Endothelial cell of umbilical vein (primary cell): ENCODE measurements at regions not wholly inside any gene's neighbourhood (a gene's known extent, or its start where the extent isn't known, plus 50 kb on each side); places are given as distances from the start of the nearest gene placed in this dataset.

Source experiments
- BruUV-seq: library from RNA; stranded (reverse); fragments of 400-500 nt; replicated peaks from 2 replicates; lab custom pipeline; 2021; lab: Mats Ljungman, UMichigan
- CTCF ChIA-PET: fragments of 300-600, 350-600 bp; sonication (Branson Sonifier 250); formaldehyde crosslinking; loops from one replicate; lab custom pipeline; 2021; ENCODE audit warnings: antibody characterized with exemption, inconsistent platforms; lab: Charles Lee
- POLR2A ChIA-PET: fragments of 300-600, 350-600 bp; sonication (Branson Sonifier 250); formaldehyde crosslinking; loops from one replicate; lab custom pipeline; 2021; ENCODE audit warnings: antibody characterized with exemption, inconsistent platforms; lab: Charles Lee
- DNase-seq: peaks from one replicate; pipeline ENCODE4 v3.0.0-alpha.2; 2011; ENCODE audit warnings: low read depth, low spot score
- FAIRE-seq: peaks from 2 replicates; lab custom pipeline; 2011; peaks lifted over from hg19 to GRCh38; lab: Jason Lieb, UNC
- H2AFZ ChIP-seq: 2 replicates; pipeline ENCODE4 v1.6.0; 2012; ENCODE audit warnings: low read depth, low read length, control low read depth, inconsistent platforms
- H3K27ac ChIP-seq: 2 replicates; pipeline ENCODE4 v1.5.1; 2011; ENCODE audit warnings: low read depth, mild to moderate bottlenecking, control low read depth, low read length, moderate library complexity; ENCODE audit not compliant: insufficient read depth
- H3K27me3 ChIP-seq, 2 experiments: 2 replicates each; pipeline versions ENCODE4 v1.6.0 to v1.6.1; 2011; ENCODE audit warnings: low read length in 2 of 2, mixed read lengths in 1 of 2; ENCODE audit not compliant: control insufficient read depth in 2 of 2, insufficient read depth in 2 of 2
- H3K36me3 ChIP-seq, 2 experiments: 2 replicates in 1 of 2; 3 replicates in 1 of 2; pipeline ENCODE4 v1.5.1; 2011; ENCODE audit warnings: low read length in 2 of 2, mild to moderate bottlenecking in 1 of 2, moderate library complexity in 1 of 2; ENCODE audit not compliant: control insufficient read depth in 2 of 2, insufficient read depth in 2 of 2; ENCODE audit errors: extremely low read depth in 1 of 2
- H3K4me1 ChIP-seq: 3 replicates; pipeline ENCODE4 v1.5.1; 2011; ENCODE audit warnings: mild to moderate bottlenecking, low read length; ENCODE audit not compliant: control insufficient read depth, insufficient read depth; ENCODE audit errors: extremely low read depth
- H3K4me2 ChIP-seq: 2 replicates; pipeline ENCODE4 v1.6.1; 2011; ENCODE audit warnings: low read length, control low read depth, mixed read lengths; ENCODE audit not compliant: insufficient read depth
- H3K4me3 ChIP-seq, 3 experiments: fragments of 200-600 bp in 1 of 3; sonication (generic), shearing (Covaris generic) in 1 of 3; replicated peaks in 1 of 3; 2 replicates each; pipeline ENCODE4 v1.5.1; 2011 to 2016; ENCODE audit warnings: control low read depth in 3 of 3, low read length in 3 of 3, mild to moderate bottlenecking in 2 of 3, inconsistent platforms in 1 of 3, low read depth in 1 of 3, moderate library complexity in 1 of 3; ENCODE audit not compliant: insufficient read depth in 1 of 3
- H3K79me2 ChIP-seq: 2 replicates; pipeline ENCODE4 v1.6.0; 2012; ENCODE audit warnings: low read length, inconsistent platforms; ENCODE audit not compliant: control insufficient read depth, insufficient read depth
- H3K9ac ChIP-seq: replicated peaks from 2 replicates; pipeline ENCODE3; 2011; ENCODE audit warnings: low read length, control low read depth; ENCODE audit not compliant: insufficient read depth; ENCODE audit errors: extremely low read depth
- H3K9me1 ChIP-seq: replicated peaks from 3 replicates; pipeline ENCODE4 v1.6.0; 2011; ENCODE audit warnings: mild to moderate bottlenecking, low read length; ENCODE audit not compliant: control insufficient read depth, insufficient read depth; ENCODE audit errors: extremely low read depth
- H3K9me3 ChIP-seq: replicated peaks from 2 replicates; pipeline ENCODE4 v1.5.1; 2012; ENCODE audit warnings: low read length, inconsistent platforms; ENCODE audit not compliant: control insufficient read depth, insufficient read depth
- H4K20me1 ChIP-seq: replicated peaks from 2 replicates; pipeline ENCODE3; 2011; ENCODE audit warnings: mild to moderate bottlenecking, low read length; ENCODE audit not compliant: control insufficient read depth, insufficient read depth; ENCODE audit errors: extremely low read depth
- EZH2 ChIP-seq: IDR thresholded peaks from 2 replicates; pipeline ENCODE4 v1.6.1; 2012; ENCODE audit warnings: borderline replicate concordance, low read depth, mild to moderate bottlenecking, moderate library complexity, low read length, inconsistent platforms; ENCODE audit not compliant: severe bottlenecking
- FOS ChIP-seq: IDR thresholded peaks from 2 replicates; pipeline ENCODE4 v1.6.1; 2011; ENCODE audit warnings: mild to moderate bottlenecking, low read length, moderate library complexity, borderline replicate concordance; ENCODE audit not compliant: insufficient read depth
- GATA2 ChIP-seq: IDR thresholded peaks from 2 replicates; pipeline ENCODE4 v1.7.0; 2011; ENCODE audit warnings: low read depth, mild to moderate bottlenecking, moderate library complexity, mixed read lengths, low read length; ENCODE audit not compliant: insufficient read length, insufficient read depth
- JUN ChIP-seq: IDR thresholded peaks from 2 replicates; pipeline ENCODE4 v1.6.1; 2011; ENCODE audit warnings: borderline replicate concordance, low read depth; ENCODE audit not compliant: insufficient read length, insufficient read depth
- MYC ChIP-seq: IDR thresholded peaks from one replicate; pipeline ENCODE4 v1.6.1; 2011; ENCODE audit warnings: mild to moderate bottlenecking, low read depth, low read length
- POLR2A ChIP-seq: IDR thresholded peaks from 2 replicates; pipeline ENCODE4 v1.6.1; 2012; ENCODE audit warnings: low read depth, mild to moderate bottlenecking, control low read depth, low read length
- POLR2AphosphoS5 ChIP-seq: IDR thresholded peaks from 2 replicates; pipeline ENCODE4 v1.6.1; 2012; ENCODE audit warnings: low read depth, mild to moderate bottlenecking, control low read depth, low read length, moderate library complexity; ENCODE audit not compliant: insufficient read depth
- dilution Hi-C: fragments of 300-500 bp; cut with MboI; formaldehyde crosslinking; loops from one replicate; pipeline ENCODE4 v1.15.0; 2019; ENCODE audit warnings: low sequenced_read_pairs; ENCODE audit not compliant: extremely low pct_ligation_motif_present
- intact Hi-C: fragments of 100-400 bp; cut with micrococcal nuclease; formaldehyde crosslinking; loops from one replicate; pipeline ENCODE4 v1.10.0; 2022
- TF ChIP-seq, protein P1 (sequence below), 2 donors: IDR thresholded peaks; 1 replicate in 1 of 2; 2 replicates in 1 of 2; pipeline ENCODE4 v1.5.1; 2011; ENCODE audit warnings: low read length in 2 of 2, mild to moderate bottlenecking in 2 of 2, moderate library complexity in 2 of 2, control low read depth in 1 of 2, inconsistent platforms in 1 of 2, low read depth in 1 of 2; ENCODE audit not compliant: insufficient read depth in 1 of 2; ENCODE audit errors: extremely low read depth in 1 of 2
- TF ChIP-seq, protein P2 (sequence below): IDR thresholded peaks from 2 replicates; pipeline ENCODE4 v1.6.1; 2011; ENCODE audit not compliant: insufficient read depth, insufficient read length

DNA sequence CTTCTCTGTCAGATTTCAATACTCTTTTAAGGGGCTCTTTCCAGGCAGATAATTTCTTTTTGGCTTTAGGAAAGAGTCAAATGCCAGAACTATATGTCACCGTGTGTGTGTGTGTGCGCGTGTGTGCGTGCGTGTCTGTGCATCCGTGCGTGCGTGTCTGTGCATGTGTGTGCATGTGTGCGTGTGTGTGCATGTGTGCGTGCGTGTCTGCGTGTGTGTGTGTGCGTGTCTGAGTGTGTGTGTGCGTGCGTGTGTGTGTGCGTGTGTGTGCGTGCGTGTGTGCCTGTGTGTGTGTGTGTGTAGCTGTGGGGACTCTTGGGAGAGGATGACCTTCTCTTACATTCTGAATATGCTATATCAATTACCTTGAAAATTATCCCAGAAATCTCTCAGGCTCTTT lies 441.6 kb downstream of the SLITRK2 start:
- no peak for FAIRE-seq
- no peaks in the 10 kb centered on the region for H3K4me1 ChIP-seq
- H2AFZ ChIP-seq: no peak overlapping the region
- intact Hi-C loops (no loop called here), dilution Hi-C loops (no loop called here)
- H3K79me2 ChIP-seq: no peaks in the 10 kb centered on the region
- no peak for DNase-seq
- no peaks in the 10 kb centered on the region for H3K27me3 ChIP-seq
- no peaks in the 10 kb centered on the region for H3K36me3 ChIP-seq
- no peak overlapping the region for H3K27ac ChIP-seq
- ChIA-PET POLR2A (no interaction called here), CTCF (no interaction called here)
- H3K9me3 ChIP-seq: no peaks in the 10 kb centered on the region
- no peaks in the 10 kb centered on the region for H4K20me1 ChIP-seq
- no TSS peak for BruUV-seq
- no peak overlapping the region for H3K9ac ChIP-seq
- no peaks in the 10 kb centered on the region for H3K9me1 ChIP-seq
- no peak overlapping the region for H3K4me2 ChIP-seq
- no peak for TF ChIP-seq POLR2A
- no peak for TF ChIP-seq POLR2AphosphoS5
- no peak for TF ChIP-seq FOS
- TF ChIP-seq EZH2: no peak
- no peak for TF ChIP-seq GATA2
- TF ChIP-seq, protein P1, sequence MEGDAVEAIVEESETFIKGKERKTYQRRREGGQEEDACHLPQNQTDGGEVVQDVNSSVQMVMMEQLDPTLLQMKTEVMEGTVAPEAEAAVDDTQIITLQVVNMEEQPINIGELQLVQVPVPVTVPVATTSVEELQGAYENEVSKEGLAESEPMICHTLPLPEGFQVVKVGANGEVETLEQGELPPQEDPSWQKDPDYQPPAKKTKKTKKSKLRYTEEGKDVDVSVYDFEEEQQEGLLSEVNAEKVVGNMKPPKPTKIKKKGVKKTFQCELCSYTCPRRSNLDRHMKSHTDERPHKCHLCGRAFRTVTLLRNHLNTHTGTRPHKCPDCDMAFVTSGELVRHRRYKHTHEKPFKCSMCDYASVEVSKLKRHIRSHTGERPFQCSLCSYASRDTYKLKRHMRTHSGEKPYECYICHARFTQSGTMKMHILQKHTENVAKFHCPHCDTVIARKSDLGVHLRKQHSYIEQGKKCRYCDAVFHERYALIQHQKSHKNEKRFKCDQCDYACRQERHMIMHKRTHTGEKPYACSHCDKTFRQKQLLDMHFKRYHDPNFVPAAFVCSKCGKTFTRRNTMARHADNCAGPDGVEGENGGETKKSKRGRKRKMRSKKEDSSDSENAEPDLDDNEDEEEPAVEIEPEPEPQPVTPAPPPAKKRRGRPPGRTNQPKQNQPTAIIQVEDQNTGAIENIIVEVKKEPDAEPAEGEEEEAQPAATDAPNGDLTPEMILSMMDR (IDR thresholded peaks at IDR 0.05; ENCODE audit: extremely low read depth in 1 of 2, insufficient read depth in 1 of 2, low read depth in 1 of 2, low read length in 2 of 2): no peak
- no peak for TF ChIP-seq JUN
- TF ChIP-seq, protein P2, sequence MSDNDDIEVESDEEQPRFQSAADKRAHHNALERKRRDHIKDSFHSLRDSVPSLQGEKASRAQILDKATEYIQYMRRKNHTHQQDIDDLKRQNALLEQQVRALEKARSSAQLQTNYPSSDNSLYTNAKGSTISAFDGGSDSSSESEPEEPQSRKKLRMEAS: no peak
- no peak for TF ChIP-seq MYC
- H3K4me3 ChIP-seq: no peak overlapping the region
